Hematopoietic multipotent progenitor cell (in vitro differentiated cells): ENCODE measurements at regions not wholly inside any gene's neighbourhood (a gene's known extent, or its start where the extent isn't known, plus 50 kb on each side); places are given as distances from the start of the nearest gene placed in this dataset.
"Not testable (repeated sequence)": the region's sequence is repeated elsewhere in the genome, so short reads cannot be mapped to it uniquely, and the experiment has no call there.

Experiments
- DNase-seq, 3 donors: peaks; one replicate each; pipeline ENCODE4 v3.0.0-alpha.2; 2011 to 2015; ENCODE audit warnings: low read depth in 2 of 3, low spot score in 2 of 3

DNA sequence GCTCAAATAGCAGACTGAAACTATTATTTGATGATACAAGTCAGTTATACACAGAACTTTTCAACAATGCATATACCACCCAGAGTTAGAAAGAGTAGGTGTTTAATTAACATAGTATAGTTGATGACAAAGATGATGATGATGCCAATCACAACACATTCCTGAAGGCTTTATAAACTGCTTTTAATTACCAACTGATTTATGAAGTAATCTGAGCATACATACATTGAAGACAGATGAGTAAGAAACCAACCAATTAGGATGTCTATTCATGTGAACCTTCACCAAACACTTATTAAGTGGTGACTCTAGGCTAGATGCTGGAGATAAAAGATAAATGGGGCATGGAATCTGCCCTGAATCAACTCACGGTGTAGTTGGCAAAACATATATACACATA is 600.9 kb upstream of the FLRT2 start:
- no peak for DNase-seq

DNA sequence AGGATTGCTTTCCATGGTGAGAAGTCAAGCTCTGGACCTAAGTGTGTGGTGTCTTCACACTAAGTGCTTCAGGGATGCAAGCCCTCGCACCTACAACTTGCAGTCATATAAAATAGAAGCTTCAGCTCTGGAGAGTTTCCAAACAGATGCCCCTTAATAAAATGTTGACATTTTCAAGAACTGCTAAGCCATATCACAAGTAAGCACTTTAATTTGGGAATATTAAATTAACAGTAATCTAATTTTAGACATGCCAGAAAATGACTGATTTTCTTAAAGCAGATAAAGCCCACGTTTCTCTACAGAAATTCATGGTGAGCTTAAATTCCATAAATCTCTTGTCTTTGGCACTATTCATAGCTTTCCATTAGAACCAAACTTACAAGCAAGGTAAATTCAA is 600.1 kb upstream of the FLRT2 start:
- no peak for DNase-seq

DNA sequence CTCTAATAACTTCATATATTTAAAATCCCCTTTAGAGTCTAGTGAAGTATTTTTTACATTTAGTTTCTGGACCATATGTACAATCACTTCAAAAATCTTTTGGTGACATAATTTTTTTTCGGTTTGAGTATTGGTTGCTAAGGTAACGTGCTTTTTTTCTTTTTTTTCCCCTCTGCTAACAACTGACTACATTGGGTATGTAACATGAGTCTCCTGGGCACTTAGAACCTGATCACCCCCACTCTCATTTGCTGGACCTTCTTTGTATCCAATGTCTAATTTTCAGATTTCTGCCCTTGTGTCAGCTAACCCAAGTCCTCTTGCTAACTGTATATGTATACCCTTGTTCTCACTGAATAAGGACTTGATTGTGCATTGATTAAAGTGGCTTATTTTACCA is 592.9 kb upstream of the FLRT2 start:
- DNase-seq: no peak

DNA sequence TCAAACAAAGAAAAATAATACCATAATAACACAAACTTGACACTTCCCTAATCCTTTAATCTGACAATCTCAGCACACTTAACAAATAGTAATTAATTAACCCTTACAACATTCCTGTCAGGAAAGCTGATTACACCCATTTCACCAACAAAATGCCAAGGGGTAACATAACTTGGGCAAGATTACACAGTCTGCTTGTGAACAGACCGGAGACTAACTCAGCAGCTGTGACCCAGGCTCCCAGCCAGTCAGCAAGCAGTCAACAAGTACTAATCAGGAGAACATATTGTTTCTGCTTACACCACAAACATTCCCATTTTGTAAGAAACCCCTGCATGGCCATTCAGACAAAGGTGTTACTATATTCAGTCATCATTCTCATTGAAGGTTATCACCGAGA is 592.5 kb upstream of the FLRT2 start:
- DNase-seq: no peak

DNA sequence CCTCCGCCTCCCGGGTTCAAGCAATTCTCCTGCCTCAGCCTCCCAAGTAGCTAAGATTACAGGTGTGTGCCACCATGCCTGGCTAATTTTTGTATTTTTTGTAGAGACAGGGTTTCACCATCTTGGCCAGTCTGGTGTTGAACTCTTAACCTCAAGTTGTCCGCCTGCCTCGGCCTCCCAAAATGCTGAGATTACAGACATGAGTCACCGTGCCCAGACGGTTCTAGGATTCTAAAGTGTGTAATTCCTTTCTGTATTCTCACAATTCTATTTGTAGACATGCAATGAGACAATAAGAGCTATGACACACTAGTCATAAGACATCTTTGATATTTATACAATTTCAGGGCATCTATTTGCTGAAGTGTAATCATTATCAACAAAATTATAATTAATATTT is 585.0 kb upstream of the FLRT2 start:
- DNase-seq: not testable (repeated sequence)

DNA sequence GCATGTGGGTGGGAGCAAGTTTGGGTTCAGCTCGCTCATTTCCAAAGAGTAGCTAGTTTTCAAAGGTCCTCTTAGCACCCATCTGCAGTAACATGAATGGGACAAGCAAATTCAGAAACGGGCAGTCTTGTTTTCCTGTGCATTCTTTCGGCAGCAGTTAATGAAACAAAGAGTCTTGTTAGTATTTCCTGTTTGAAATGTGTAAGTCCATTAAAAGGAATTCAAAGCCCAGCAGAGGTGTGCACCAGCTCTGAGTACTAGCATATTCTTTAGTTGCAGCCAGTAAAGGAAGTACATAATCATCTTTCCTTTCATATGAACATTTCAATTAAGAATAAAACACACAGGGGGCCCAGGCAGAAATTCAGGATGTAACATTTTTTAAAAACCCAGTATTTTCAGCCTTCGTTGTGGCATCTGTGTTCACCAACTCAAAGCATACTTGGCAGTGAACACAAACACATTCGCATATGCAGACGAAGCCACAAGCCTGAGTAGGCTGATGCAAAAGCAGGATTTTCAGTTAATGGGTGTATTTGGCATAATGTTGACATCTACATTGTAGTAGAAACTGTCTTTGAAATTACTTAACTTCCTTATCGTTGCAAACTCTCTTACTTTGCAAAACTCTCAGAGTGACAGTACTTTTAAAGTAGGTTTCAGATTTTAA is 570.0 kb upstream of the FLRT2 start:
- no peak for DNase-seq

DNA sequence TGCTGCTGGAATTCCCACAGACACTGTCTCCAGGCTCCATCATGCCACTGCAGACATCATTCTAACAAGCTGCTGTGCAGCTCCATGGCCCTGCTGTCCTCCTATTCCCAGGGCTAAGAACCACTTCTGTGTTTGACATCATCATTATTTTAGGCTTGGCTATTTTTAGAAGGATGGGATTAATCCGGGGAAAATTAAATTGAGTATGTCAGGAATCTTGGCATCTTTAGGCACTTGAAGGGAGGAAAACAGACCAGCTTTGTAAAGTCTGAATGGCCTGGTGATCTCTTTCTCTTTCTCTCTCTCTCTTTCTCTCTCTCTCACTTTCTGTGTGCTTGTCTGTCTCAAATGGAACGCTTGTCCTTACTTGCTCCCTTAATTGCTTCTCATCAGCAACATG is 568.3 kb upstream of the FLRT2 start:
- DNase-seq: no peak

DNA sequence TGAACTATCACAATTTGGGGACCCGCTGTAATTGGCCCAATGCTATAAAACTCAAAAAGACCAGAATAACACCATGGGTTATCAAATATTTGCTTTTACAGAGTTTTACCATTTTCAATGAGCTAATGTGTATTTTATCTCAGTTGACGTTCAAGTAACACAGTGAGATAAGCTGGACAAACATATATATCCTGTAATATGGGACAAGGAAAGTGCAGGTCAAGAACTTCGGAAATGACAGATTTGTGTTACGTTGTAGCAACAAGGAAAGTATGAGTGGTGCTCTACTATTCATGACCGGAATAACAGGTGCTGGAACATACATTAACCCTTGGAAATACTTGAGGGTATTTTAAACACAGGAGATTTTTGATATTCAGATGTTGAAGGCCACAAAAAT is 566.4 kb upstream of the FLRT2 start:
- DNase-seq: no peak

DNA sequence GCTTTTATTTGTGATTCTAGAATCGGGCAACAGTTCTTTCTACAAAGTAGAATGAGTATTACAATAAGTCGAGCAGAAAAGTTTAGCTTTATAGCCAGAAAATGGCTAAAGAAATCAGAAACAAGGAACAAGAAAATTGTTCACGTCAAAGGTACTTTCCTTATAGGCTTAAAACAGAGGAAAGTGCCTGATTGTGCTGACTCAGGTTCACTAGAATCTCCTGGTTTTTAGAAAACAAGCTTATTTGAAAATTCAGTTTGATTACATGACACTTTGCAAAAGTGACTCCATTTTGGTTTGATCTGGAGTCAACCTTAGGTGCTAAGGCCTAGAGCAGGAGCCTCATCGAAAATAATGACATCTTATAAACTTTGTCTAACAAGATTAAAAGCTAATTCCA is 564.7 kb upstream of the FLRT2 start:
- DNase-seq: no peak

DNA sequence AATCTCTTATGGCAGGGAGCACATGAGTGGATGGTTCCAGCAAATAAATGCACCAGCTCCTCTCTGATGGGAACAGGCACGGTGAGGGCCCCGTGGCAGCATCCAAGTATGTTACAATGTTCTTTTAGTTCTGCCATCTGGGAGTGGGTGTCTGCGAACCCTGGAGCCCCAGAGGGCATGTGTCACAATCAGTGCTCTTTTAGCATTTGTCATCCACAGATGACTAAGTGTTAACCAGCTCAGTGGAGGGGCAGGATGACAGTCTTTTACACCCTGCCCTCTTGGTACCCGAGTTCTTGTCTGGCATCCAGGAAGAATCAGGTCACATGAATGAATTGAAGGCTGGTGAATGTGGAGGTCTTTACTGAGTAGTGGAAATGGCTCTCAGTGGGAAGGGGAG is 560.4 kb upstream of the FLRT2 start:
- DNase-seq: no peak

DNA sequence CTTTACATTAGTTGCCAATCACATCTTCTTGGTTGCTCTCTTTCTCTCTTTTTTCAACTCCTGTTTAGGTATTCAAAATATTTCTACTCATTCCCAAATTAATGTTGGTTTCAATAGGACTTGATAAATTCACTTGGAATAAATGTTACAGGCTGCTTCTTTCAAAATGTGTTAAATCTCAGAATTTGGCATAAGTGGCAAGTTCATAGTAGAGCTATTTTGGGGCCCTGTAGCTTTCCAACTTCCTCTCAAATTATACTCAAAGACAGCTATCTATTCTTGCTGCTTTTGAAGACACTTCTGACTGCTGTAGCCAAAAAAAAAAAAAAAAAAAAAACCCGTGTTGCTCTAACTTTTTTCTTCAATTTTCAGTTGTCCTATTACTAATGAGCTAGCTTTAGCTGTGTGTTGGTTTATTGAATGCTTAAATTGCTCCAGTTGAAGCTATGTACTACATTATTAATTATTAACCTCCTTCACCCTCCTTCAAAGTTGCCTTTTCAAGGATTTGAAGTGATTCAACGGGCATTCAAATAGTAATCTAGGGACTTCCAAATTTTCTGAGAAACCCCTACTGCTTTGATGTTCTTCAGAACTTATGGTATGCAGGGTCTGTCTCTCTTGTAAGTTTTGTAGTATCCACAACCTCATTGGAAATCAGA is 554.6 kb upstream of the FLRT2 start:
- no peak for DNase-seq

DNA sequence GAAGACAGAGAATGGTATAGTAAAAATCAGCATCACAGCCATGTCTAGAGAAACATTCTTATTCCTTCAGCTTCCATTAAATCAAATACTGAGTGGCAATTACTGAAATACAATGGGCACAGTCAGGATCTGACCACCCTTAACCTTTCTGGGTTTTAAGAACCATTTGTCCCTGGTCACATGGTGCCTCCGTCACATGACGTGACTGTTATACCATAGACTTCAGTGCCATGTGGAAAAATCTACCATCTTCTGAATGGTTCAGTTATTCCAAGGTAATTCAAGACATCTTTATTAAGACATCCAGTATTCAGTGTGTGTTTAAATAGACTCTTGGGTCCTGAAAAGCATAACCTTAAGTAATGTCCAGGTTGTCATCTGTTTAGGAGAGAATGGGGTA is 553.1 kb upstream of the FLRT2 start:
- DNase-seq: no peak

DNA sequence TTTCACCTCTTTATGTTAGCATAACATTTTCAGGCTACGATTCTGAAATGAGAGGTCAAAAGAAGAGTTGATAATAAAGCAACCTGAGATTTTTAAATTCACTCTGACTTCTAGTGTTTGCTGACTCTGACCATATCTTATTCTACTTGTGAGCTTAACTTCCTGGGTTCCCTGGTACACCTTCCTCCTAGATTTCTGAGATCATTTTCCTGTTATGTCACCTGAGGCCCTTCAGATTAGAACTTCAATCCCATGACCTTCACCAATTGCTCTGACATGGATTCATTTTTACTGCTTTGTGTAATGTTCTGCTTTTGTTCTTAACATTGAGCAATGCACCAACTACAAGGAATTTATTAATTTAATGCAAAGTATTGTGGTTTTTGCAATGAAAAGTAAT is 542.9 kb upstream of the FLRT2 start:
- no peak for DNase-seq

DNA sequence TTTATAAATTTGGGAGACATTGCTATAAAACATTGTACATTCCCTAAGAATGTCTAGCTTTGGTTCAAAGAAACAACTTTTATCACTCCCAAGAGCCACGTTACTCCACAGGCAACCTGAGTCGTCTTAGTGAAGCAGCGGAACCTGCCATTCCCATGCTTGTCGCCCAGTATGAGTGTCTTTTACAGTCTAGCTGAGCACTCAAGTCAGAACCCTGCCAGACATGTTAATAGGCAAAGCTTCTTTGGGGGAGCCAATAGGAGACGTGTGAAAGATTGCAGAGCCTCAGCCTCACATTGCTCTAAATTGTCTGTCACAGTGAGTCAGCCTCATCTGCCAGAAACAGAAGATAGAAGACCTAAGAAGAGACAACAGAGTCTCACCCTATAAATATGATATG is 541.6 kb upstream of the FLRT2 start:
- no peak for DNase-seq

DNA sequence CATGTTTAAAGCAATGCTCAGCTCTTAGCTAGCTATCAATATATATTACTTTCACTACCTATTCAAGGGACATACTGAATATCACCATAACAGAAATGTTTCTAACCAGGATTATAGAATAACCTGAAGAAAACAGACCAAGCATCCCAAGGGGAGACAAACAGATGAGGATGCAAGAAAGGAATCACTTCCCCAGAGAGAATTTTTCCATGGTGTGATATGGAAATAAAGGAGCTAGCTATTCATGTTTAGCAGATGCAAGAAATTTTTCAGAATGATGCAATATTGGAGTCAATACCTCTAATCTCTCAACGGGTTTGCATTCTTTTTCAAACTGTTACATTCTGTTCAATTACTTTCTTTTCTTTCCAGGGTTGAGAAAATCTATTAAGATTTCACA is 538.9 kb upstream of the FLRT2 start:
- DNase-seq: no peak

DNA sequence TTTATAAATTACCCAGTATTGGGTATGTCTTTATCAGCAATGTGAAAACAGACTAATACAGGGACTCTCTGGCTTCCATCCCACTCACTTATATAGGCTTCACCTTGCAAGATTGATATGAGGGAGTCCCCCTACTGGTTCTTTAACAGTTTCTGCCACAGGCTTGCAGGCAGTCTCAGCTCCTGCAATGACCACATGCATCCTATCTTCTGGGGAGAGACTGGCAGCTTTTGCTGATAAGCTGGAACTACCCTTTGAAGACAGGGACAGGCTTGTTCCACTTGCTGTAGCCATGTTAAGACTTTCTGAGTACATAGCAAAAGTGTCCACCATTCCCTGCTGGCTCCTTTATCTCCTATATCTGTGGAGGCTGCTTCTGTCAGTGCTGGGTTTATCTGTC is 531.7 kb upstream of the FLRT2 start:
- DNase-seq: no peak

DNA sequence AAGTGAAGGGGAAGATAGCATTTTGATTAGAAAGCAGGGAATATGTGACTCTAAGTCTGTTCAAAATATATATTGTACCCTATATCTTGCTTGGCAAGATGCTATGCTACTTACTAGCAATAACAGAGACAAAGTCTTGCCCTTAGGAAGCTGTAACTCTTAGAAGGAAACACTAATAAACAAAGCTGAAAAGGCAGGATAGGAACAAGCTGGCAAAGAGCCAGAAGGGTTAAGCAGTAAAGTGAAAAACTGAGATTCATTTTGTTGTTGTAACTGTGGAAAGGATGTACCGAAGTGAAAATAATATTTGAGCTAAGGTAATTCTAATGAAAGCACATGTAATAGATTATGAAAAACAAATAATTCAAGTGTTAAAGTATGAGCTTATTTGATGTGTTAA is 527.1 kb upstream of the FLRT2 start:
- DNase-seq: no peak

DNA sequence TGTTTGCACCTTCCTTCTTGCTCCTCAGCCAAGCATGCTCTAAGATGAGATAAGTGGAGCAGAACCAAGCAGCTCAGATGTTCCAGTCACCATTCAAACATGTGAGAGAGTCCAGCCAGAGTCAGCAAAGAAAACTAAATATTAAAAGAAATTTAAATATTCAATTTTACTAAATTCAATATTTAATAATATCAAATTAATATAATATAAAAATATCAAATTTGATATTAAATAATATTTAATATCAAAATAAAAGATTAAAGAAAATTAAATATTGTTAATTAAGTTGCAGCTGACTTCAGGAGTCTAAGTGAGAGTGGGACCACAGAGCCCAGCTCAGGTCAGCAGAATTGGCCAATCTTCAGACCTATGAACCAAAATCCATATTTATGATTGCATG is 526.1 kb upstream of the FLRT2 start:
- no peak for DNase-seq

DNA sequence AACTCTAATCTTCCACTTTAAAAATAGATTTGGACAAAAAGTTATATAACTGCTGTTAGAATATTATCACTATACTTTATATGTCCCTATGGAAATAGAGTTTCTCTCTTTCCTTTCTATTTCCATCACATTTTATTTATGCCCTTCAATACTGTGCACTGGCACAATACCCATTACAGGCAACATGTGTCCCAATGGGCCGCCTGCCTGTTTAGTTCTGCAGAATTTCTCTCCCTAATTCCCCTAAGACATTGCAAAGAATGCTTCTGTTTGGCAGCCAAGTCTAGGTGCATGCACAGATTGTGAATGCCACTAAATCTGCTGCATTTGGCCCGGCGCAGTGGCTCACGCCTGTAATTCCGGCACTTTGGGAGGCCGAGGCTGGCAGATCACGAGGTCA is 520.4 kb upstream of the FLRT2 start:
- DNase-seq: no peak

DNA sequence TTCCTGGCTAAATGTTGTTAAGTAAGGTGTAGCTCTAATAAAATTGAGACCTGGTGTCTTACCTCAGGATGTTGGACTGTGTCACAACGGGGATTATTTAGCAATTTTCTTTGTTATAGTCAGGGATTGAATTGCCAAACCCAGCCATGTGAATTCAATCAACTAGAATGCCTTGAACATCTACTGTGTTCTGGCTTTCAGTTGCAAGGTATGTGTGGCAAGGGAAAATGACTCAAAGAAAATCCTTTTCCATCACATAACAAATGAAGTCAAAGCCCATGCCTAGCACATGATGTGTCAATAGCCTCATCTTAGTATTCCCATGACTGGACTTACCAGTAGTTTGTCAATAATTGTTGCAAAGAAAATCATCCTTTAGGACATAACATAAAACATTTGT is 519.8 kb upstream of the FLRT2 start:
- DNase-seq: no peak

DNA sequence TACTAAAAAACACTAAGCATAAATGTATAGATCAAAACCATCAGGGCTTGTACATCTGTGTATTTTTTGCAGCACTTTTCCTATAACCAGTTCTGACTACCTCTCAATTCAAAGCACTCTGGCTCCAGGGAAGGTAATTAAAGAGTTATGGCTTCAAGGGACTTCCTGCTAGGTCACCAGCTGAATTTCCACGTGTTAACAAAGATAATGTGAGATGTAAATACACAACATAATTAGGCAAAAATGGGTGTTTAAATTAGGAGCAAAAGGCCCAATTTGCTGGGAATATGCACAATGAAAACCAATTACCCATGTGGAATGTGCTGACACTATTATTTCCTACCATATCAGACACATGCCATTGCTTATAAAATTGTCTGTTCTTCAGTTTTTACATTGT is 513.4 kb upstream of the FLRT2 start:
- no peak for DNase-seq

DNA sequence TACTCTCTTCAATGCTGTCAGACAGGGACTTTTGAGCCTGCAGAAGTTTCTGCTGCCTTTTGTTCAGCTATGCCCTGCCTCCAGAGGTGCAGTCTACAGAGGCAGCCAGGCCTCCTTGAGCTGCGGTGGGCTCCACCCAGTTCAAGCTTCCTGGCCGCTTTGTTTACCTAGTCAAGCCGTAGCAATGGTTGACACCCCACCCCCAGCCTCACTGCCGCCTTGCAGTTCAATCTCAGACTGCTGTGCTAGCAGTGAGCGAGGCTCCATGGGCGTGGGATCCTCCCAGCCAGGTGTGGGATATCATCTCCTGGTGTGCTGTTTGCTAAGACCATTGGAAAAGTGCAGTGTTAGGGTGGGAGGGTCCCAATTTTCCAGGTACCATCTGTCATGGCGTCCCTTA is 506.1 kb upstream of the FLRT2 start:
- DNase-seq: not testable (repeated sequence)

DNA sequence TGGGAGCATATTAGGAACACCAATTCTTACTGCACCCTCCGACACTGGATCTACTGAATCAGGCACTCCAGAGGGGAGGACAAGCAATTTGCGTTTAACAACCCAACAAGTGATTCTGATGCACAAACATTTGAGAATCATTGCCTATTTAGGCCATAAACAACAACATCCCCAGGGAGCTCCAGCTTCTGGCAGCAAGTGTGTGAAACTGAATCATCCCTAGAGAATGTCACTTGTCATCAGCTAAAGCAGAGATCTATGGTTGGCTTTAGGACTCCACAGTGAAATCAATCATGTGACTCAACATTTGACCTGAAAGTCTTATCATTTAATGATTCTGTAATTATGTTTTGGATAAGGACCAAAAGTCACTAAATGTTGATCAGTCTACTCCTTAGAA is 505.0 kb upstream of the FLRT2 start:
- DNase-seq: no peak
